ENCODE measurements at regions not wholly inside any gene's neighbourhood (a gene's known extent, or its start where the extent isn't known, plus 50 kb on each side); places are given as distances from the start of the nearest gene placed in this dataset.

DNA sequence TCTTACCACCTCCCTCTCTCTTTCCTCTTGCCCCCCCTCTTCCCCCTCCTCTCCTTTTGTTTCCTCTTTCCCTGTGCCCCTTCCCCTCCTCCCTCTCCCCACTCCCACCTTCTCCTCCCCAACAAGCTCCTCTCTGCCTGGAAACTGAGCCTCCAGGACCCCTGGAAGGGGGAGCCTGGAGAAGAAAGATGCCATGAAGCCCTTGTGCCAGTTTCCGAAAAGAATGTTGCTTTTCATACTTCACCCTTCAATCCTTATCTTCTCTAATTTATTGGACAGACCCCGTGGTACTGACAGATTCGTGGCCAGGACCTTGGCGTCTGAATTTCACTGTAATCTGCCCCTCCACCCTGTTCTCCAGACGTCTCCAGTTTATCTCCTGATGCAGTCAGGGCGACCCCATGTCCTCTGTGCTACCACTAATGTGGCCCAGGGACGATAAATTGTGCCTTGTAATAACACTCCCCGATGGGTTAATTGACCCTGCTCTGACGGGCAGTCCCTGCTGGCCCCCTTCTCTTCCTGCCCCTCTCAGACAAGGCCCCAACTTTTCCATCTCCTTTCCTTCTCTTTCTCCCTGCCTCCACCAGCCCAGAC, 138.4 kb upstream of the GSE1 start:
- H3K9ac ChIP-seq (ENCODE audit: extremely low read depth, low read length, poor library complexity, severe bottlenecking), result no peak overlapping the region
- H3K4me3 ChIP-seq (ENCODE audit: low read length), result no peak overlapping the region
- H3K9me3 ChIP-seq (ENCODE audit: control insufficient read depth, low read length), result no peaks in the 10 kb centered on the region
- TF ChIP-seq, protein P1, sequence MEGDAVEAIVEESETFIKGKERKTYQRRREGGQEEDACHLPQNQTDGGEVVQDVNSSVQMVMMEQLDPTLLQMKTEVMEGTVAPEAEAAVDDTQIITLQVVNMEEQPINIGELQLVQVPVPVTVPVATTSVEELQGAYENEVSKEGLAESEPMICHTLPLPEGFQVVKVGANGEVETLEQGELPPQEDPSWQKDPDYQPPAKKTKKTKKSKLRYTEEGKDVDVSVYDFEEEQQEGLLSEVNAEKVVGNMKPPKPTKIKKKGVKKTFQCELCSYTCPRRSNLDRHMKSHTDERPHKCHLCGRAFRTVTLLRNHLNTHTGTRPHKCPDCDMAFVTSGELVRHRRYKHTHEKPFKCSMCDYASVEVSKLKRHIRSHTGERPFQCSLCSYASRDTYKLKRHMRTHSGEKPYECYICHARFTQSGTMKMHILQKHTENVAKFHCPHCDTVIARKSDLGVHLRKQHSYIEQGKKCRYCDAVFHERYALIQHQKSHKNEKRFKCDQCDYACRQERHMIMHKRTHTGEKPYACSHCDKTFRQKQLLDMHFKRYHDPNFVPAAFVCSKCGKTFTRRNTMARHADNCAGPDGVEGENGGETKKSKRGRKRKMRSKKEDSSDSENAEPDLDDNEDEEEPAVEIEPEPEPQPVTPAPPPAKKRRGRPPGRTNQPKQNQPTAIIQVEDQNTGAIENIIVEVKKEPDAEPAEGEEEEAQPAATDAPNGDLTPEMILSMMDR (conservative IDR thresholded peaks at IDR 0.05), result no peak
- Mint-ChIP-seq H3K4me1 (peaks cover 20% of the 10 kb centered on the region), H3K36me3 (ENCODE audit: low read depth) (no peaks in the 10 kb centered on the region), H3K27ac (no peak overlapping the region), H3K9me3 (no peaks in the 10 kb centered on the region), H3K27me3 (ENCODE audit: insufficient read depth) (no peaks in the 10 kb centered on the region), H3K4me3 (no peak overlapping the region)
- WGBS, 2 experiments (ENCODE audit: insufficient coverage in 1 of 2, insufficient read length in 1 of 2), result 69 to 81% methylated on average over 3 to 9 of the region's 9 CpGs
- no peaks in the 10 kb centered on the region for H3K36me3 ChIP-seq (ENCODE audit: control insufficient read depth, insufficient read depth, low read length)
- H3K27me3 ChIP-seq (ENCODE audit: control insufficient read depth, insufficient read depth, low read length, poor library complexity, severe bottlenecking), result no peaks in the 10 kb centered on the region
- no peak for DNase-seq
- H3K4me1 ChIP-seq (ENCODE audit: control insufficient read depth, insufficient read depth, low read length), result peaks cover 9% of the 10 kb centered on the region
- peak overlapping the region; percentile 49 for H3K27ac ChIP-seq (ENCODE audit: low read depth, low read length)

DNA sequence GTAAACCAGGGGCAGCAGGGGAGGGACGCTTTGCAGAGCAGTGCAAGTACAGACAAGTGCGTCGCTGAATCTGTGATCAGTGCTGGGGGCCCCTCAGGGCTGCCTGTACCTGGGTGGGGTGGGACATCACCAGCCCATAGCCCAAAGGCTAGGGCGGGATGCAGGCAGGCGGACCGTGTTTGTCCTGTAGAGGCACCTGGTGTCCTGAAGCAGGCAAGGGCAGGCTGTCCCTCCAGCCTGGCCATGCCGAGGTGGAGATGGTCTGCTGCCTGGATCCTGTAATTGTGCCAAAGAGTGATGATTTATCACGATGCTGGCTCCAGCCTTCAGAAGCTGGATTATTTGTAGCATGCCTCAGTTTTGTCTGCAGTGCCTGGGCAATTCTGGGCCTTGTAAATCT, 137.9 kb upstream of the GSE1 start:
- Histone ChIP-seq H3K27ac (ENCODE audit: low read depth, low read length) (peak overlapping the region; percentile 38), H3K9ac (ENCODE audit: extremely low read depth, low read length, poor library complexity, severe bottlenecking) (no peak overlapping the region), H3K4me1 (ENCODE audit: control insufficient read depth, insufficient read depth, low read length) (peaks cover 9% of the 10 kb centered on the region), H3K27me3 (ENCODE audit: control insufficient read depth, insufficient read depth, low read length, poor library complexity, severe bottlenecking) (no peaks in the 10 kb centered on the region), H3K9me3 (ENCODE audit: control insufficient read depth, low read length) (no peaks in the 10 kb centered on the region), H3K36me3 (ENCODE audit: control insufficient read depth, insufficient read depth, low read length) (no peaks in the 10 kb centered on the region), H3K4me3 (ENCODE audit: low read length) (no peak overlapping the region)
- Mint-ChIP-seq H3K27me3 (ENCODE audit: insufficient read depth) (no peaks in the 10 kb centered on the region), H3K27ac (no peak overlapping the region), H3K36me3 (ENCODE audit: low read depth) (no peaks in the 10 kb centered on the region), H3K9me3 (no peaks in the 10 kb centered on the region), H3K4me3 (no peak overlapping the region), H3K4me1 (peaks cover 20% of the 10 kb centered on the region)
- WGBS, 2 experiments (ENCODE audit: insufficient coverage in 1 of 2, insufficient read length in 1 of 2), result 82 to 89% methylated on average over 3 to 8 of the region's 8 CpGs
- no peak for DNase-seq
- TF ChIP-seq, protein P1 (conservative IDR thresholded peaks at IDR 0.05), result no peak

DNA sequence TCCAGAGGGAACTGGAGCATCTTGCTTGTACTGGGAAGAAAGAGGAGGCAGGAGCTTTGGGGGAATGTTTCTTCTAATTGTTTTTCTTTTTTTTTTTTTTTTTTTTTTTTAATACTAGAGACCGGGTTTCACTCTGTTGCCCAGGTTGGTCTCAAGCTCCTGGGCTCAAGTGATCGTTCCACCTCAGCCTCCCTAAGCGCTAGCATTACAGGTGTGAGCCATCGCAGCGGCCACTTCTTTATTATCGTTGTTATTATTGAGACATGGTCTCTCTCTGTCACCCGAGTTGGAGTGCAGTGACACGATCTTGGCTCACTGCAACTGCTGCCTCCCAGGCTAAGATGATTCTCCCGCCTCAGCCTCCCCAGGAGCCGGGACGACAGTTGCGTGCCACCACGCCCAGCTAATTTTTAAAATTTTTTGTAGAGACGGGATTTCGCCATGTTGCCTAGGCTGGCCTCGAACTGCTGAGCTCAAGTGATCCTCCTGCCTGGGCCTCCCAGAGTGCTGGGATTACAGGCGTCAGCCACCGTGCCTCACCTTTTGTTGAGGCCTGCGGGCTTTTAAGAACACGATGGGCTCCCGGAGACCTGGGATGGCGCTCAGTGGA, 137.3 kb upstream of the GSE1 start:
- Mint-ChIP-seq H3K27ac (no peak overlapping the region), H3K36me3 (ENCODE audit: low read depth) (no peaks in the 10 kb centered on the region), H3K4me1 (peaks cover 20% of the 10 kb centered on the region), H3K27me3 (ENCODE audit: insufficient read depth) (no peaks in the 10 kb centered on the region), H3K9me3 (no peaks in the 10 kb centered on the region), H3K4me3 (no peak overlapping the region)
- no peak overlapping the region for H3K9ac ChIP-seq (ENCODE audit: extremely low read depth, low read length, poor library complexity, severe bottlenecking)
- H3K36me3 ChIP-seq (ENCODE audit: control insufficient read depth, insufficient read depth, low read length), result no peaks in the 10 kb centered on the region
- no peak overlapping the region for H3K4me3 ChIP-seq (ENCODE audit: low read length)
- H3K27me3 ChIP-seq (ENCODE audit: control insufficient read depth, insufficient read depth, low read length, poor library complexity, severe bottlenecking), result no peaks in the 10 kb centered on the region
- H3K9me3 ChIP-seq (ENCODE audit: control insufficient read depth, low read length), result no peaks in the 10 kb centered on the region
- H3K4me1 ChIP-seq (ENCODE audit: control insufficient read depth, insufficient read depth, low read length), result peaks cover 9% of the 10 kb centered on the region
- TF ChIP-seq, protein P1 (conservative IDR thresholded peaks at IDR 0.05), result no peak
- DNase-seq, result no peak
- H3K27ac ChIP-seq (ENCODE audit: low read depth, low read length), result peak overlapping the region; percentile 38
- WGBS, 2 experiments (ENCODE audit: insufficient coverage in 1 of 2, insufficient read length in 1 of 2), result 94% methylated on average over 16 to 22 of the region's 22 CpGs

Data from endodermal cell (in vitro differentiated cells).